Heart right ventricle (tissue), 16 donors: ENCODE measurements at regions not wholly inside any gene's neighbourhood (a gene's known extent, or its start where the extent isn't known, plus 50 kb on each side); places are given as distances from the start of the nearest gene placed in this dataset.

Source experiments
- ATAC-seq, 8 donors: fragments of 200-7000 bp; cut with Tn5 transposase; one replicate each; pipeline ENCODE4 v1.9.1; 2020; ENCODE audit warnings: mild to moderate bottlenecking in 8 of 8, moderate library complexity in 8 of 8, moderate number of reproducible peaks in 1 of 8
- DNase-seq, 2 donors: peaks; one replicate each; pipeline ENCODE4 v3.0.0-alpha.2; 2020
- H3K27ac ChIP-seq, 10 donors: fragments of 200-600 bp; sonication (generic) in 2 of 10; one replicate each; pipeline versions ENCODE4 v1.5.0 to v1.8.0; 2020 to 2022; ENCODE audit warnings: mild to moderate bottlenecking in 3 of 10
- H3K27me3 ChIP-seq, 7 donors: fragments of 200-600 bp; one replicate each; pipeline ENCODE4 v1.8.0; 2021 to 2022; ENCODE audit warnings: mild to moderate bottlenecking in 2 of 7
- H3K36me3 ChIP-seq, 9 donors: fragments of 200-600 bp; sonication (generic) in 1 of 9; one replicate each; pipeline versions ENCODE4 v1.5.0 to v1.8.0; 2020 to 2022; ENCODE audit warnings: mild to moderate bottlenecking in 2 of 9
- H3K4me1 ChIP-seq, 9 donors: fragments of 200-600 bp; sonication (generic) in 1 of 9; one replicate each; pipeline versions ENCODE4 v1.5.0 to v1.8.0; 2020 to 2022; ENCODE audit warnings: mild to moderate bottlenecking in 4 of 9
- H3K4me3 ChIP-seq, 10 donors: fragments of 200-600 bp; sonication (generic) in 2 of 10; one replicate each; pipeline versions ENCODE4 v1.5.0 to v1.8.0; 2020 to 2022; ENCODE audit warnings: mild to moderate bottlenecking in 7 of 10, moderate library complexity in 2 of 10
- H3K9me3 ChIP-seq, 11 donors: fragments of 200-600 bp in 10 of 11; sonication (generic) in 2 of 11; one replicate each; pipeline versions ENCODE4 v1.5.0 to v1.8.0; 2013 to 2022; ENCODE audit warnings: mild to moderate bottlenecking in 2 of 11, control low read depth in 1 of 11, moderate library complexity in 1 of 11
- WGBS, 2 donors: extraction: QIAGEN DNeasy Blood & Tissue Kit; methylation state at CpG; one replicate each; pipeline ENCODE4 v1.1.7; 2013; ENCODE audit warnings: inconsistent platforms in 1 of 2; 5-methylcytosine and 5-hydroxymethylcytosine counted together
- intact Hi-C, 10 donors: fragments of 100-400 bp; cut with DNase I; formaldehyde crosslinking; loops; one replicate each; pipeline versions ENCODE4 v1.11.1 to v1.14.2; 2022
- TF ChIP-seq, protein P1 (sequence below), 9 donors: fragments of 200-600 bp; sonication (generic) in 2 of 9; IDR thresholded peaks; one replicate each; pipeline versions ENCODE4 v1.5.0 to v1.8.0; 2021 to 2022; ENCODE audit warnings: antibody characterized with exemption in 9 of 9, mild to moderate bottlenecking in 5 of 9, moderate library complexity in 1 of 9
- donor health status: Arrhythmogenic right ventricular cardiomyopathy.
- donor health status: ischemic (EF 13 %, LVEDD 7.1; RV severe dilation, severe dysfunction).
- donor health status: healthy with polysubstance abuse.
- donor health status: DM: no; HTN: yes; CAD: no.
- donor health status: DM: no; HTN: no; CAD: no.
- donor health status: ischemic (EF 25% LVEDD 6.9; RV normal size, moderate dysfunction).
- donor health status: ischemic (EF 25% LVEDD 5.7; RV mildly dilated, moderate dysfunction).
- donor health status: healthy.
- donor health status: DM: yes; HTN: yes; CAD: no.
- donor health status: Ischemic cardiomyopathy.
- donor health status: ischemic (EF 35%, LVEDD 5.7; RV mildly dilated, moderate dysfunction).
- donor health status: nonischemic (EF 11% LVEDD 7.7; RV severe dilation, severe dysfunction).
- donor health status: DM: yes; HTN: yes; CAD: no.
- donor health status: PGD.
- donor health status: ischemic (EF 29% LVEDD 5.4; RV normal size, mild dysfunction).
- donor health status: nonischemic (EF 23%, LVEDD 6.1; RV moderate dilation, normal function).

DNA sequence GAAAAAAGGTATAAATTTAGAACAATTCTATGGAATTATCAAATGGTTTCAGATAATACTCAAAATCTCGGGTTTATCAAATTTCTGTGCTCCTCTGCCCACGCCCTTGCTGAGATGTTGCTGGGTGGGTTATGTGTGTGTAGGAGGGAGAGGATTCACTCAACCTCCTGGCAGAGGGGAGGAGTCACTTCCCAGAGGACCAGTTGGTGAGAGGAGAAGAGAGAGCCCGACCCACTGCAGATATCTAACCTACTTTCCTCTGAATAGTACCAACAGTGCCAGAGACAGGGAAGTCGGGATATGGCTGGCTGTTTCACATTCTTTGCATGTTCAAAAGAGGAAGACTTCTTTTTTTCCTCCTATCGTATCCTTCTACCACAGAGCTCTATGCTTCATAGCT is 187.1 kb upstream of the MAN1A1 start:
- TF ChIP-seq, protein P1, sequence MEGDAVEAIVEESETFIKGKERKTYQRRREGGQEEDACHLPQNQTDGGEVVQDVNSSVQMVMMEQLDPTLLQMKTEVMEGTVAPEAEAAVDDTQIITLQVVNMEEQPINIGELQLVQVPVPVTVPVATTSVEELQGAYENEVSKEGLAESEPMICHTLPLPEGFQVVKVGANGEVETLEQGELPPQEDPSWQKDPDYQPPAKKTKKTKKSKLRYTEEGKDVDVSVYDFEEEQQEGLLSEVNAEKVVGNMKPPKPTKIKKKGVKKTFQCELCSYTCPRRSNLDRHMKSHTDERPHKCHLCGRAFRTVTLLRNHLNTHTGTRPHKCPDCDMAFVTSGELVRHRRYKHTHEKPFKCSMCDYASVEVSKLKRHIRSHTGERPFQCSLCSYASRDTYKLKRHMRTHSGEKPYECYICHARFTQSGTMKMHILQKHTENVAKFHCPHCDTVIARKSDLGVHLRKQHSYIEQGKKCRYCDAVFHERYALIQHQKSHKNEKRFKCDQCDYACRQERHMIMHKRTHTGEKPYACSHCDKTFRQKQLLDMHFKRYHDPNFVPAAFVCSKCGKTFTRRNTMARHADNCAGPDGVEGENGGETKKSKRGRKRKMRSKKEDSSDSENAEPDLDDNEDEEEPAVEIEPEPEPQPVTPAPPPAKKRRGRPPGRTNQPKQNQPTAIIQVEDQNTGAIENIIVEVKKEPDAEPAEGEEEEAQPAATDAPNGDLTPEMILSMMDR (IDR thresholded peaks at IDR 0.05), result no peak
- intact Hi-C loops, result no loop called here
- 66 to 76% methylated on average over 5 of the region's 5 CpGs for WGBS, 2 donors
- DNase-seq (no peak), ATAC-seq (no peak)
- Histone ChIP-seq H3K4me3 (no peak overlapping the region), H3K27me3 (no peaks in the 10 kb centered on the region), H3K27ac (no peak overlapping the region), H3K9me3 (no peaks in the 10 kb centered on the region), H3K4me1 (peaks cover 0 to 8% (median 0%) of the 10 kb centered on the region in 9 donors), H3K36me3 (no peaks in the 10 kb centered on the region)

DNA sequence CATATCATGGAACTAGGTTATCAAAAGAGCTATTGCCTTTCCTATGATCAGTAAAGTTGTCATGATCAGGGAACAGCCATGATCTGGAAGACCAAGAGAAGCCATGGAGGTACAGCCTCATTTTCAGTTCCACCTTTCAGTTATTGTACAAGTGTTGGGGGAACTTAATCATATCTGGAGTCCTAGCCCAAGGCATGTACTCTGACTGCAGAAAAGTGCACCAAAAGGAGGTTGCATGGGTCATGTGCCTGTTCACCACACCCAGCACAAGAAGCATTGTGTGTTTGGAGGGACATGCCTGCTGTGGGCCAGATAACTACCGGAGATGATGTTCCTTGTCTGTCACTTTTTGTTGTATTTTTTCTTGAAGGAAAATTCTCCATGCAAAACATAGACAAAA is 185.8 kb upstream of the MAN1A1 start:
- WGBS, 2 donors, result 64 to 89% methylated on average over 1 of the region's 1 CpG
- TF ChIP-seq, protein P1 (IDR thresholded peaks at IDR 0.05), result no peak
- Histone ChIP-seq H3K27ac (no peak overlapping the region), H3K27me3 (no peaks in the 10 kb centered on the region), H3K36me3 (no peaks in the 10 kb centered on the region), H3K9me3 (no peaks in the 10 kb centered on the region), H3K4me1 (peaks cover 0 to 7% (median 0%) of the 10 kb centered on the region in 9 donors), H3K4me3 (no peak overlapping the region)
- intact Hi-C loops, result no loop called here
- no peak for DNase-seq
- no peak for ATAC-seq

DNA sequence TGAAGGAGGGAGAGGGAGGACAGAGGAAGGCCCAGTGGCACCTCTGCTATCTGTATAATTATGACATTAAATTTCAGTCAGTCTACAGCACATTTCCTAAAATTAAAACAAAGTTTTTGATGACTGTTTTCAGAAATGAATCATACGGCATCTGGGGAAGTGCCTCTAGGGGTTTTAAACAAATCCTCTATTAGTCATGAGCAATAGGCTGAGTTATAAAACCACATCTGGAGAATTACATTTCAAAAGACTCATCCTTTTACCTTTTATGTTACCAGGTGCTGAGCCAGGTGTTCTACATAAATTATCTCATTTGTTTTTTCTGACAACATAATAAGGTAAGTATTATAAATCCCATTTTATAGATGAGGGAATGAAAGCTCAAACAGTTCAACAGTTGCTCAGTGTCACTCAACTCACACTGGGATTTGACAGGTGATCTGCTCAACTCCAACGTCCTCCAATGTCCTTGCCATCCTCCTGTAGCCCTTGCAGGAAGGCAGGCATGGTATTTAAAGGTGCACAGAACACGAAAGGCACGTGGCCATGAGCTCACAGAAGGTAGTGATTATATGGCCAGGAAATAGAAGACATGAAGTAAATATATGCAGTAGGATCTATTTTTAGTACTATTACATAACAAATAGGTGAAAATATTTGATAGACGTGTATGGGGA is 184.2 kb upstream of the MAN1A1 start:
- H3K4me1 ChIP-seq, result peaks cover 0 to 7% (median 0%) of the 10 kb centered on the region in 9 donors
- no peak overlapping the region for H3K4me3 ChIP-seq
- no peaks in the 10 kb centered on the region for H3K36me3 ChIP-seq
- 52 to 57% methylated on average over 5 of the region's 5 CpGs for WGBS, 2 donors
- no peaks in the 10 kb centered on the region for H3K9me3 ChIP-seq
- H3K27me3 ChIP-seq, result no peaks in the 10 kb centered on the region
- intact Hi-C loops, result no loop called here
- ATAC-seq, result peak in 1 of 8 donors; percentile 67
- TF ChIP-seq, protein P1 (IDR thresholded peaks at IDR 0.05), result no peak
- no peak overlapping the region for H3K27ac ChIP-seq
- no peak for DNase-seq

DNA sequence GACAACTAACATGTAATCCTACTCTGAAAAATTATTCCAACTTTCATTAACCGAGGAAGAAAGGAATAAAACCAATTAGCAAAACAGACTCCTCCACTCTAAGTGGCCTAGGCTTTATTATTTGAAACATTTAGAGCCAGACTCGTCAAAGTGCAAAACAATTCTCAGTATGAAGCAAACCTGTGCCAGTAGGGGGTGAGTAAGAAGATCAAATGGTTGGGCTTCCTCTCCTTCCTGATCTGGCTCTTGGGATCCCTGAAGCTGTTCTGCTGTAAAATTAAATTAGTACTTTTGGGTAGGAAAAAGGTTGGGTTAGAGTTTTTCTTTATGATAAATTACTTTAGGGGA is 177.6 kb upstream of the MAN1A1 start:
- no peaks in the 10 kb centered on the region for H3K9me3 ChIP-seq
- intact Hi-C loops, result no loop called here
- DNase-seq (no peak), ATAC-seq (no peak)
- H3K27me3 ChIP-seq, result no peaks in the 10 kb centered on the region
- no peak overlapping the region for H3K27ac ChIP-seq
- 26 to 33% methylated on average over 2 of the region's 2 CpGs for WGBS, 2 donors
- no peak overlapping the region for H3K4me3 ChIP-seq
- H3K36me3 ChIP-seq, result no peaks in the 10 kb centered on the region
- no peaks in the 10 kb centered on the region for H3K4me1 ChIP-seq
- TF ChIP-seq, protein P1 (IDR thresholded peaks at IDR 0.05), result no peak
